ENCODE measurements at regions not wholly inside any gene's neighbourhood (a gene's known extent, or its start where the extent isn't known, plus 50 kb on each side); places are given as distances from the start of the nearest gene placed in this dataset.

- Histone ChIP-seq H3K27me3 (replicated peaks; ENCODE audit: control insufficient read depth, insufficient read depth, low read length) (no peaks in the 10 kb centered on the region), H3K36me3 (ENCODE audit: control insufficient read depth, insufficient read depth, low read length) (no peaks in the 10 kb centered on the region), H3K4me3 (replicated peaks; ENCODE audit: low read depth, low read length) (no peak overlapping the region)
- no peak for TF ChIP-seq CTCF (IDR thresholded peaks at IDR 0.05; ENCODE audit: insufficient read depth, low read length, poor library complexity, severe bottlenecking)
- DNase-seq (ENCODE audit: extremely low read depth, insufficient read length), result no peak
Measured at GRCh38 chr1:98331718-98332311, 329.7 kb upstream of the SNX7 start.

DNA sequence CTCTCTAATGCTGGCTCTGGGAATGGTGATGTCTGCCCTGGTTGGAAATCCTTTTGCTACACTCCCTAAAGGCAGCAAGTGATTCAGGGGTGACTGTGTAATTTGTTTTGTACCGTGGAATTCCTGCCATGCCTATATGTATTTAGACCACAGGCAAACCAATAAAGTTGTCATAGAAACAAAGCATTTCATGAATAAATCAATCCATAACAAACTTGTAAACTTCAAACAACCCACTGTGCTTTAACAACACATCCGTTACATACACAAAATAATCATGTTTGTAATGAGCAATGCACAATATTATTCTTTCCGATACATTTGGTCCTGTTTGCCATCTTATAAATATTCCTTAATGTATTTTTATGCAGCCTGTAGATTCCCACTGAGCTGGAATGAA, 330.3 kb upstream of the SNX7 start:
- Histone ChIP-seq H3K27me3 (replicated peaks; ENCODE audit: control insufficient read depth, insufficient read depth, low read length) (no peaks in the 10 kb centered on the region), H3K36me3 (ENCODE audit: control insufficient read depth, insufficient read depth, low read length) (no peaks in the 10 kb centered on the region), H3K4me3 (replicated peaks; ENCODE audit: low read depth, low read length) (no peak overlapping the region)
- TF ChIP-seq CTCF (IDR thresholded peaks at IDR 0.05; ENCODE audit: insufficient read depth, low read length, poor library complexity, severe bottlenecking), result no peak
- DNase-seq (ENCODE audit: extremely low read depth, insufficient read length), result no peak

DNA sequence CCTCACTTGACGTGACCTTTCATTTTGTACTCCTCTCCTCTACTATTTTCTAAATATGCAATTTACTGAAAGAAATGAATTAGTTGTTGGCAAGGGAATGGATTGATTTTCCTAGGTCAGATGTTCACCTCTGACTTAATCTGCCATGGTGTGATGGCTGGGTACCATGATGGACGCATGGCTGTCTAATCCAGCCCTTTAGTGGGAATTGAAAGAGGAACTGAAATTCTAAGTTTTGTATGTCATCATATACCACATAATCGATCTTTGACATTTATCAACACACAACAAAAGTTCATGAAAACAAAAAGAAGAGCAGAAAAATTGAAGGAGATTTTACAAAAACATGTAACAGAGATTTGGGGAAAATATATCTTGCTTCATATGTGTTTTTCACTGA, 331.3 kb upstream of the SNX7 start:
- no peak for TF ChIP-seq CTCF (IDR thresholded peaks at IDR 0.05; ENCODE audit: insufficient read depth, low read length, poor library complexity, severe bottlenecking)
- Histone ChIP-seq H3K4me3 (replicated peaks; ENCODE audit: low read depth, low read length) (no peak overlapping the region), H3K36me3 (ENCODE audit: control insufficient read depth, insufficient read depth, low read length) (no peaks in the 10 kb centered on the region), H3K27me3 (replicated peaks; ENCODE audit: control insufficient read depth, insufficient read depth, low read length) (no peaks in the 10 kb centered on the region)
- DNase-seq (ENCODE audit: extremely low read depth, insufficient read length), result no peak

DNA sequence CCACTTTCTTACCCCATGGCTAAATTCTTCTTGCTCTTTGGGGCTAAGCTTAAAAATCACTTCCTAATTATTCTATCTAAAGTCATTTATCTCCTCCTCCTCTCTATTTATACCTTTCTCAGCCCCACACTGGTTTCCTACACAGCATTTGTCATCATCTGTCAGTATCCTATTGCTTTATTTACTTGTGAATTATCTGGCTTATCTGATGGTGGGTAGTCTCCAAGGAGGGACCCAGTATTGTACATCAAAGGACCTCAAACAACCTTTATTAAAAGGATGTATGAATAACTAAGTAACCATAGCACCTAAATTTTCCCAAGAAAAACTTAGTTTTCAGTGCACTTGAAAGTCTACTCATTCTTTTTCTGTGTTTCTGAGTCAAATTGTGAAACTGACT, 332.7 kb upstream of the SNX7 start:
- Histone ChIP-seq H3K36me3 (ENCODE audit: control insufficient read depth, insufficient read depth, low read length) (no peaks in the 10 kb centered on the region), H3K27me3 (replicated peaks; ENCODE audit: control insufficient read depth, insufficient read depth, low read length) (no peaks in the 10 kb centered on the region), H3K4me3 (replicated peaks; ENCODE audit: low read depth, low read length) (no peak overlapping the region)
- DNase-seq (ENCODE audit: extremely low read depth, insufficient read length), result no peak
- no peak for TF ChIP-seq CTCF (IDR thresholded peaks at IDR 0.05; ENCODE audit: insufficient read depth, low read length, poor library complexity, severe bottlenecking)

DNA sequence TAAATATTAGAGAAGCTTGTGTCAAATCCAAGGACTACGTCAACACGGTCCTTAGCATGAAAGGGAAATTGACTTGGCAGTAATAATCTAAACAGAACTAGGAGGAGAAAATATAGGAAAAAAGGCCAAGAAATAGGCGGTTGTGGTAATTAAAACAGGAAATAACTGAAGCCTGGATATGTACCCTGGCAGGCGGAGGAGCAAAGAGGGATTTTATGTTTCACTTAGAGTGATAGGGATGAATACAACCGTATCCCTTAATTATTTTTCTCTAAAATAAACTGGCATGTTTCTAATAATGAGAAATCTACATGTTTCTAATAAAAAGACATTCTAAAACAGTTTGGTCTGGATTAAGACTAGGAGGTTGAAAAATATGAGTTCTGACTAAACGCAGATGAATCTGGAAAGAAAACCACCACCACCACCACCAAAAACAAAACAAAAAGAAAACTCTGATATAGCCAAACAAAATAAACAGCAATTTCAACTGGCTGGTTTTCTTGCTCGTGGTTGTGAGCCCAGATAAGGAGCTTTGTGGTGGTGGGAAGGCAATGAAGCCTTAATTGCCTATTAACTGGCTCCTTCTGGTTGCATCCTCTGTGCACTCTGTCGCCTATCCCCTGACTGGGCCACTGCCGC, 334.2 kb upstream of the SNX7 start:
- TF ChIP-seq CTCF (IDR thresholded peaks at IDR 0.05; ENCODE audit: insufficient read depth, low read length, poor library complexity, severe bottlenecking), result no peak
- Histone ChIP-seq H3K4me3 (replicated peaks; ENCODE audit: low read depth, low read length) (no peak overlapping the region), H3K27me3 (replicated peaks; ENCODE audit: control insufficient read depth, insufficient read depth, low read length) (no peaks in the 10 kb centered on the region), H3K36me3 (ENCODE audit: control insufficient read depth, insufficient read depth, low read length) (no peaks in the 10 kb centered on the region)
- no peak for DNase-seq (ENCODE audit: extremely low read depth, insufficient read length)
